SK-N-SH (cell line): ENCODE measurements at regions not wholly inside any gene's neighbourhood (a gene's known extent, or its start where the extent isn't known, plus 50 kb on each side); places are given as distances from the start of the nearest gene placed in this dataset.

Source experiments
- CTCF ChIP-seq: fragments of 200-600 bp; sonication (generic); IDR thresholded peaks from 2 replicates; pipeline ENCODE4 v1.6.1; 2017; ENCODE audit warnings: antibody characterized with exemption, mild to moderate bottlenecking, moderate library complexity
- FOSL2 ChIP-seq: IDR thresholded peaks from 2 replicates; pipeline ENCODE4 v1.4.0; 2012; ENCODE audit warnings: low read depth, mild to moderate bottlenecking, moderate library complexity, borderline replicate concordance
- MAX ChIP-seq: IDR thresholded peaks from 2 replicates; pipeline ENCODE4 v1.4.0; 2012; ENCODE audit warnings: low read depth
- SMC3 ChIP-seq: IDR thresholded peaks from 2 replicates; pipeline ENCODE4 v1.6.1; 2012; ENCODE audit warnings: low read depth, low read length, improper control_type of control experiment
- TF ChIP-seq, protein P1 (sequence below): fragments of 150-350 bp; IDR thresholded peaks from 2 replicates; pipeline ENCODE4 v1.6.1; 2017; ENCODE audit warnings: antibody characterized with exemption, low read length, low read depth, borderline replicate concordance
- TF ChIP-seq, protein P2 (sequence below): IDR thresholded peaks from 2 replicates; pipeline ENCODE4 v1.6.1; 2012; ENCODE audit warnings: mild to moderate bottlenecking, low read depth, low read length, moderate library complexity
- TF ChIP-seq, protein P3 (sequence below): IDR thresholded peaks from 2 replicates; pipeline ENCODE4 v1.4.0; 2012; ENCODE audit warnings: low read depth, borderline replicate concordance

GRCh38 chr10:6338361-6338760 is 135.6 kb downstream of the PFKFB3 start:
- no peak for TF ChIP-seq CTCF
- TF ChIP-seq SMC3: no peak
- TF ChIP-seq MAX: no peak
- no peak for TF ChIP-seq FOSL2
- TF ChIP-seq, protein P1, sequence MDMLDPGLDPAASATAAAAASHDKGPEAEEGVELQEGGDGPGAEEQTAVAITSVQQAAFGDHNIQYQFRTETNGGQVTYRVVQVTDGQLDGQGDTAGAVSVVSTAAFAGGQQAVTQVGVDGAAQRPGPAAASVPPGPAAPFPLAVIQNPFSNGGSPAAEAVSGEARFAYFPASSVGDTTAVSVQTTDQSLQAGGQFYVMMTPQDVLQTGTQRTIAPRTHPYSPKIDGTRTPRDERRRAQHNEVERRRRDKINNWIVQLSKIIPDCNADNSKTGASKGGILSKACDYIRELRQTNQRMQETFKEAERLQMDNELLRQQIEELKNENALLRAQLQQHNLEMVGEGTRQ: no peak
- TF ChIP-seq, protein P2, sequence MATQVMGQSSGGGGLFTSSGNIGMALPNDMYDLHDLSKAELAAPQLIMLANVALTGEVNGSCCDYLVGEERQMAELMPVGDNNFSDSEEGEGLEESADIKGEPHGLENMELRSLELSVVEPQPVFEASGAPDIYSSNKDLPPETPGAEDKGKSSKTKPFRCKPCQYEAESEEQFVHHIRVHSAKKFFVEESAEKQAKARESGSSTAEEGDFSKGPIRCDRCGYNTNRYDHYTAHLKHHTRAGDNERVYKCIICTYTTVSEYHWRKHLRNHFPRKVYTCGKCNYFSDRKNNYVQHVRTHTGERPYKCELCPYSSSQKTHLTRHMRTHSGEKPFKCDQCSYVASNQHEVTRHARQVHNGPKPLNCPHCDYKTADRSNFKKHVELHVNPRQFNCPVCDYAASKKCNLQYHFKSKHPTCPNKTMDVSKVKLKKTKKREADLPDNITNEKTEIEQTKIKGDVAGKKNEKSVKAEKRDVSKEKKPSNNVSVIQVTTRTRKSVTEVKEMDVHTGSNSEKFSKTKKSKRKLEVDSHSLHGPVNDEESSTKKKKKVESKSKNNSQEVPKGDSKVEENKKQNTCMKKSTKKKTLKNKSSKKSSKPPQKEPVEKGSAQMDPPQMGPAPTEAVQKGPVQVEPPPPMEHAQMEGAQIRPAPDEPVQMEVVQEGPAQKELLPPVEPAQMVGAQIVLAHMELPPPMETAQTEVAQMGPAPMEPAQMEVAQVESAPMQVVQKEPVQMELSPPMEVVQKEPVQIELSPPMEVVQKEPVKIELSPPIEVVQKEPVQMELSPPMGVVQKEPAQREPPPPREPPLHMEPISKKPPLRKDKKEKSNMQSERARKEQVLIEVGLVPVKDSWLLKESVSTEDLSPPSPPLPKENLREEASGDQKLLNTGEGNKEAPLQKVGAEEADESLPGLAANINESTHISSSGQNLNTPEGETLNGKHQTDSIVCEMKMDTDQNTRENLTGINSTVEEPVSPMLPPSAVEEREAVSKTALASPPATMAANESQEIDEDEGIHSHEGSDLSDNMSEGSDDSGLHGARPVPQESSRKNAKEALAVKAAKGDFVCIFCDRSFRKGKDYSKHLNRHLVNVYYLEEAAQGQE: no peak
- TF ChIP-seq, protein P3, sequence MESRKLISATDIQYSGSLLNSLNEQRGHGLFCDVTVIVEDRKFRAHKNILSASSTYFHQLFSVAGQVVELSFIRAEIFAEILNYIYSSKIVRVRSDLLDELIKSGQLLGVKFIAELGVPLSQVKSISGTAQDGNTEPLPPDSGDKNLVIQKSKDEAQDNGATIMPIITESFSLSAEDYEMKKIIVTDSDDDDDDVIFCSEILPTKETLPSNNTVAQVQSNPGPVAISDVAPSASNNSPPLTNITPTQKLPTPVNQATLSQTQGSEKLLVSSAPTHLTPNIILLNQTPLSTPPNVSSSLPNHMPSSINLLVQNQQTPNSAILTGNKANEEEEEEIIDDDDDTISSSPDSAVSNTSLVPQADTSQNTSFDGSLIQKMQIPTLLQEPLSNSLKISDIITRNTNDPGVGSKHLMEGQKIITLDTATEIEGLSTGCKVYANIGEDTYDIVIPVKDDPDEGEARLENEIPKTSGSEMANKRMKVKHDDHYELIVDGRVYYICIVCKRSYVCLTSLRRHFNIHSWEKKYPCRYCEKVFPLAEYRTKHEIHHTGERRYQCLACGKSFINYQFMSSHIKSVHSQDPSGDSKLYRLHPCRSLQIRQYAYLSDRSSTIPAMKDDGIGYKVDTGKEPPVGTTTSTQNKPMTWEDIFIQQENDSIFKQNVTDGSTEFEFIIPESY: no peak
